PFSK-1 (cell line): ENCODE measurements at regions not wholly inside any gene's neighbourhood (a gene's known extent, or its start where the extent isn't known, plus 50 kb on each side); places are given as distances from the start of the nearest gene placed in this dataset.

Source experiments
- FOXP2 ChIP-seq: optimal IDR thresholded peaks from 2 replicates; pipeline ENCODE3; 2011; ENCODE audit warnings: borderline replicate concordance, control low read depth, inconsistent platforms; ENCODE audit not compliant: insufficient read depth; ENCODE audit errors: extremely low read length, extremely low read depth
- POLR2AphosphoS5 ChIP-seq: IDR thresholded peaks from 2 replicates; pipeline ENCODE4 v1.6.1; 2012; ENCODE audit warnings: low read depth, mild to moderate bottlenecking, control low read depth, low read length, moderate library complexity
- REST ChIP-seq, 2 experiments: IDR thresholded peaks; 2 replicates each; pipeline versions ENCODE4 v1.6.1 to v1.8.0; 2011 to 2012; ENCODE audit warnings: low read depth in 2 of 2, low read length in 2 of 2, control low read depth in 1 of 2, inconsistent platforms in 1 of 2, mild to moderate bottlenecking in 1 of 2, moderate library complexity in 1 of 2; ENCODE audit not compliant: insufficient read depth in 1 of 2
- SIN3A ChIP-seq: IDR thresholded peaks from 2 replicates; pipeline ENCODE4 v1.6.1; 2012; ENCODE audit warnings: mild to moderate bottlenecking, low read length, moderate library complexity, borderline replicate concordance; ENCODE audit not compliant: insufficient read depth
- TAF1 ChIP-seq: IDR thresholded peaks from 2 replicates; pipeline ENCODE4 v1.6.1; 2012; ENCODE audit warnings: low read length, control low read depth, borderline replicate concordance; ENCODE audit not compliant: insufficient read depth

GRCh38 chr1:201660931-201661822, 122.2 kb downstream of the NAV1 start:
- TF ChIP-seq FOXP2: no peak
- no peak for TF ChIP-seq TAF1
- peak; percentile 48 to 84; a peak in 2 of 4 replicates for TF ChIP-seq REST (IDR thresholded peaks at IDR 0.05; ENCODE audit: insufficient read depth in 1 of 2, low read depth in 2 of 2, low read length in 2 of 2)
- no peak for TF ChIP-seq SIN3A
- TF ChIP-seq POLR2AphosphoS5: no peak
